SU-DHL-6 (cell line): ENCODE measurements at regions not wholly inside any gene's neighbourhood (a gene's known extent, or its start where the extent isn't known, plus 50 kb on each side); places are given as distances from the start of the nearest gene placed in this dataset.

Experiments used
- CTCF ChIP-seq: fragments of 200-600 bp; sonication (generic); IDR thresholded peaks from one replicate; pipeline ENCODE4 v1.5.1; 2017; ENCODE audit warnings: antibody characterized with exemption, mild to moderate bottlenecking, low read length, moderate library complexity; ENCODE audit not compliant: insufficient read depth, poor library complexity, severe bottlenecking
- EZH2phosphoT487 ChIP-seq: fragments of 200-600 bp; sonication (generic), shearing (Covaris generic); conservative IDR thresholded peaks from 2 replicates; pipeline ENCODE4 v1.6.1; 2018; ENCODE audit warnings: mild to moderate bottlenecking, antibody characterized with exemption, low read length, moderate library complexity, mixed read lengths

- TF ChIP-seq CTCF (no peak), EZH2phosphoT487 (no peak)
Observed at GRCh38 chr10:55183993-55184392, 383.0 kb upstream of the PCDH15 start.
